NCI-H1092 treated with DMSO at 0.1 percent for 48 hours (cell line): ENCODE measurements at regions not wholly inside any gene's neighbourhood (a gene's known extent, or its start where the extent isn't known, plus 50 kb on each side); places are given as distances from the start of the nearest gene placed in this dataset.

Experiments used
- DNase-seq: peaks from one replicate; lab custom pipeline; 2025; lab: John Stamatoyannopoulos, UW

DNA sequence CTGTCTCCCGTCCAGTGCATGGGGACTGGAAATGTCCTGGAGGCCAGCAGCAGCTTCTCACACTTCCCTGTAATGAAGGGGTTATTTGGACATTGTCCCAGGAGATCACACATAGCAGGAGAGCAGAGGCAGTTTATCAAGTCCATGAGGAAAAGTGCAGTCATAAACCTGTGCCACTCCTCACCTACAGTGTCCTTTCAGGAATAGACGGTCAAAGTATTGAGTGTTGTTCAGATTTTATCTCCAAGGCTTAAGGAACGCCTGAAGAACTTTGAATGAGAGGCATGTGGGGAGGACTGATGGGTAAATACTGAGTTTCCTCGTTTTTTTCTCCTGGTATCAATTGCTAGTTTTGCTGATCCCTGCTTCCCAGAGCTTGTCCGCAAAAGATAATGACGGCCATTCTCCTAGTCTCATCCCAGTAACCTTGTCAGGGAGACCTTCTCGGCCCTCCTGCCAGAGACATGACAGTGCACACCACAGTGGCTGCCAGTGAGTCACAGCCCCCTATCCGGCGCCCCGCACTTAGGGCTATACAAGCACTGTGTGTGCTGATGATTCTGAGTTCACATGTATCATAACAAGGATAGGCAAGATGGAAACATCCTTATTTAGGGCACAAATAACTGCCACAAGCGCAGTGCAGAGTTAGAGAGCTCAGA is 495.5 kb upstream of the MGMT start:
- DNase-seq: no peak

GRCh38 chr10:128972036-128972405 is 495.0 kb upstream of the MGMT start:
- DNase-seq: no peak

DNA sequence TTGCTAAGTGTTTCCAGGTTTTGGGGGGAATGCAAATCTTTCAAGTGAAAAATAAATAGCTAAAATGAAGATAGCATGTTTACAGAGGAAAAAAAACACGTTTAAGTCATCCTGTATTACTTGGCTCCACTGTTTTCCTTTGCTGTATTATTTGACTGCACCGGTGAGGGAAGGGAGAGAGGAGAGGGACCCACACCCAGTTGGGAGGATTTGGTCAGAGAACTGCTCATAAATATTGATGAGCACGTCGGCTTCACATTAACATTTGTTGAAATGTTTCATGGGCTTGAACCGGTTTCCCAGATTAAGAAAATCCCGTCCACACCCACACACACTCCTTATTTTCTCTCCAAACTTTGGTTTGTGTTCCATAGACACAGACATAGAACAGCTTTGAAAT is 493.8 kb upstream of the MGMT start:
- DNase-seq: no peak

DNA sequence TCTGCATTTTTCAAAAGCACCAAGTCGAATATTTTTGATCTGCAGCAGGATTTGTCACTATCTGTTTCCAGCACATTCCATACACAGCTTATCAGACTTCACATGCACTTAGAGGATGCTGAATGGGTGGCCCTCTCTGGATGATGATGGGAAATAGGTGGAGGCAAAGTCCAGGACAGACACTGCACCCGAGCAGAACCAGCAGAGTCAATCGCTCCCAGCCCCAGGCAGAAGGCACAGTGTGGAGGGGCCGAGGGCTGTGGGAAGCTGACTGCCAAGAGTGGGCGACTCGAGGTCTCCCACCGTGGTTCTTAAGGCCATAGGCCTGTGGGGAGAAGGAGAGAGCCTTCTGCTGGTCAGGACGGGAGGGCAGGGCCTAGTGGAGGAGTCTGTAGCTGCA is 490.2 kb upstream of the MGMT start:
- DNase-seq: no peak

GRCh38 chr10:128978211-128978610 is 488.8 kb upstream of the MGMT start:
- no peak for DNase-seq

DNA sequence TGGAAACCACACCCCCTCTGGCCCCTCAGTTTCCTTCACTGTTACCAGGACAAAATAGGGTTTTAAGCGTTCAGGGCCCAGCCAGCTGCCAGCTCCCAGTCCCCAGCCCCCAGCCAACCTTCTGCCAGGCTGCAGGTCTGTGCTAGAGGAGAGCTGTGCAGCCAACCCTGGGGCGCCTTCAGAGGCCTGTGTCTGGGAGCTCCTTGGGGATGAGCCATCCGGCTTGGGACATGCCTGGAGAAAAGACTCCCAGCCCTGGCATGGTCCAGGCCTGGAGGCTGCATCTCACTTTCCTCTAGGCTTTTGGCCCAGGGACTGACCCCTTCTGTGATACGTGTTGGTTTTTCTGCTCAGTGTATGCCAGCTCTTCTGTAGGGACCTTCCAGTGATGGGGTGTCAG is 487.6 kb upstream of the MGMT start:
- DNase-seq: no peak

GRCh38 chr10:128981251-128981650 is 485.8 kb upstream of the MGMT start:
- DNase-seq: no peak

DNA sequence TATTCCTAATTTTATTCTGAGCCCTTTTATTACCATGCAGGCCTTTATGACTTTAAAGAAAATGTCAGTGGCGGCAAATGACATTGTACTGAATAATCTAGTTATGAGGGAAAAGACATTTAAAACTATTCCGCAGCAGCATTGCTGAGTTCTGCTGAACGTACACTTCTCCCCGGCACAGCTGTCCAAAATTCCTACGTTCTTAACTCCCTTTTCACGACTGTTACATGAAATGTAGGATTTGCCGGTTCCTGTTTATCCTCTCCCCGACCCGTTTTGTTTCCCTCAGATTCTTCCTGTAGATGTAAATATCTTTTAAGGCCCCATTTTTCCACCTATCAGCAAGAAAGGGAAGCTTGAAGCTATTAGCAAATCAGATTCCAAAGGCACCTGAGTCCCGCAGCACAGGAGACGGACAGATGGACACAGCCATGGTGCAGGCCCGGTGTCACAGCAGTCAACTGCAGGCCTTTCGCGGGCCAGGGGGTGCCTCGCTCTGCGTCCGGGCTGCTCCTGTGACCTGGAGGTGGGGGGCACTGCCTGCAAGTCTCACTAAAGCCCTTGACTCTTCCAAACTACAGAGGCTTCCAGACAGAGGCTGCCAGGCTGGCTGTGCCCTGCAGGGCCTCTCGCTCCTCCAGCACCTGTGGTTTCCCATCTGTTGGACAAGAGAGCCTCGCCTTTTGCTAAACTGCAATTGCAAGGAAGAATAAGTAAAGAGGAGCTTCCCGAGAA is 485.0 kb upstream of the MGMT start:
- DNase-seq: no peak

DNA sequence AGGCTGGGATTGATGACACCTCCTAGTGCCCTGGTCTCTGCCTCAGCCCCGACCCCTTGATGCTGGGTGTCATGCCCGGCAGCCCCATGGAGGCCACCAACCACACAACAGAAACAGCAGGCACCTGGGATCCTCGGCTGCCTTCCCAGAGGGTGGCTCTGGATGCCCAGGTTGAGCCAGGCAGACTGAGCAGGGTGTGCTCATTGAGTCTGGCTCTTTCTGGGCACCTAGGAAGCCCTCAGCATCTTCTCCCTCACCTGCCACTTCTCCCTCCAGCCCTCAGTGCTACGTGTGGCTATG is 484.5 kb upstream of the MGMT start:
- DNase-seq: no peak

- no peak for DNase-seq
Measured at GRCh38 chr10:128985036-128985435, 482.0 kb upstream of the MGMT start.

DNA sequence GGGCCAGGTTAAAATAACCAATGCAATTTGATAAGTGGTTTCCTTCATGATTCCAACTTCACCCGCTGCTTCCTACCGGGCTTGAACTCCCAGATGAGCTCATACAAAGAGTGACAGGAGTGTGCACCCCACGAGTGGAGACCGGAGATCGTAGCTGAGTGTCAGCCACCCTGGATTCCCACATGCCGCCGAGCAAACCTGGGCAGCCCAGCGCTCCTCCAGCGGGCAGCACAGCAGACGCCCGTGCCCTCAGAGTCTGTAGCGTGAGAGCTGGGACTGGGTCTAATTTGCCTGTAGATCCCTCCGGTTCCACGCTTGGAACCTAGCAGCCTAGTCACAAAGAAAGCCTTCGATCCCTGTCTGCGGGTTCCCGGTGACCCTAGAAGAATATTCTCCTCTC is 476.1 kb upstream of the MGMT start:
- DNase-seq: no peak

DNA sequence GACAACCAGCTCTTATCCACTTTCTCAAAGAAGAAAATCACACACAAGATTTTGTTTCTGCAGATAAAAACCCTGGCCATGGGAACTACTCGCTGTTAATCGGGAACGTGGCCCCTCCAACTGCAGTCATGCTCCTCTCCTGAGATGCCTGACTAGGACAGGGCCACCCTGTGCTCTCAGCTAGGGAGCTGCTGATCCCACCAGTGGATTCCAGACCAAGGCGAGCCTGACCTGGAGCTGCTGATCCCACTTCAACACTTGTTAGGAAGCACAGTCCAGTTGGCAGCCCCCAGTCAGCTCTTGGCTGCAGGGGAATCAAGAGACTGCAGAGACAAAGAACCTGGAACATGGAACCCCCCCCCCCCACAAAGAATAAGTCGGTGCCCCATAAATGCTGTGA is 474.3 kb upstream of the MGMT start:
- DNase-seq: no peak

DNA sequence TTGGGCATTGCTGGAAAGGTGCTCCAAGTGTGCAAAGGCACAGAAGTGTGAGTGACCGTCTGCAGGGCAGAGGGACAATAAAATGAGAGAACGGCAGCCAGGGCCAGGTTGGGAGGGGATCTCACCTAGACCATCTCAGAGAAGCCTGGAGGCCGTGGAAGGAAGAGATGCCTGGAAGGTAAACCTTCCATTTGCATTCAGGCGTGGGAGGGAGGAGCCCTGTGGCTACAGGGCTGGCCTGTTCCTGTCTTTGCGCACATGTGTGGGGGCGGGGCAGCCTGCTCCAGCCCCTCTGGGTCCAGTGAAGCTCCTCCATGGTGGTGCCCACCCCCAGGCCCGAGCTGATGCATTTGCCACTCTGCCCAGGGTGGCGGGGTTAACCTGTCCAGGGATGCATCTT is 473.6 kb upstream of the MGMT start:
- DNase-seq: no peak

- DNase-seq: no peak
Measured at GRCh38 chr10:128993911-128994538, 473.0 kb upstream of the MGMT start.

DNA sequence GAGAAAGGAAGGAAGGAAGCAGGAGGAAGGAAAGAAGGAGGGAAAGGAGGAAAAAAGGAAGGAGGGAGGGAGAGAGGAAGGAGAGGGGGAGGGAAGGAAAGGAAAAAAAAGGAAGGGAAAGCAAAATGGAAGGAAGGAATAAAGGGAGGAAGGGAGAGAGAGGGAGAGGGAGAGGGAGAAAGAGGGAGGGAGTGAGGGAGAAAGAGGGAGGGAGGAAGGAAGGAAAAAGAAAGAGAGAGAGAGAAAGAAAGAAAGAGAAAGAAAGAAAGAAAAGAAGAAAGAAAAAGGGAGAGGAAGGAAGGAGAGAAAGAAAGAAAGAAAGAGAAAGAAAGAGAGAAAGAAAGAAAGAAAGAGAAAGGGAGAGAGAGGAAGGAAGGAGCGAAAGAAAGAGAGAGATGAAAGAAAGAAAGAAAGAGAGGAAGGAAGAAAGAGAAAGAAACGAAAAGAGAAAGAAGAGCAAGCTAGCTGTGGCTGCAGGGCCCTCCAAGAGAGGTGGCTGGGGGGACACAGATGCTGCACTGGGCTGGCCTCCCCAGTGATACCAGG is 472.4 kb upstream of the MGMT start:
- no peak for DNase-seq

GRCh38 chr10:128995676-128996075 is 471.4 kb upstream of the MGMT start:
- no peak for DNase-seq

GRCh38 chr10:128996092-128996491 is 470.9 kb upstream of the MGMT start:
- no peak for DNase-seq

- DNase-seq: no peak
Measured at GRCh38 chr10:128998101-128998805, 468.8 kb upstream of the MGMT start.

DNA sequence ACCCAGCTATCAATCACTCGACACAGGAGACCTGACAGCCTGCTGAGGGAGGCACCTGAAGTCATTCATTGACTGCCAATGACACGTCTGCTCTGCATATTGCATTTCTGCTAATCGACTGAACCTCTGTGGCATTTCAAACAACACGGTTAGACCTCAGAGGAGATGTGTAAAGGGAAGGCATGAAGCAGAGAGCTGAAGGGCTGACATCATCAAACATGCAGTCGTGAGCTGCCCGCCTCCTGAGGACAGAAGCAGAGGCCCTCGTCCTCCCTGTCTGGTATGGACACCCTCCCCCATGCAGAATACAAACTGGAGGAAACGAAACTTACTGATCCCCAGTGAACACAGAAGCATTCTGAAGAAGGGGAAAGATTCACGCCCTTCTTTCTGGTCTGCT is 462.6 kb upstream of the MGMT start:
- DNase-seq: no peak

- DNase-seq: no peak
Measured at GRCh38 chr10:129005080-129005479, 462.0 kb upstream of the MGMT start.

GRCh38 chr10:129005804-129006203 is 461.2 kb upstream of the MGMT start:
- DNase-seq: no peak

DNA sequence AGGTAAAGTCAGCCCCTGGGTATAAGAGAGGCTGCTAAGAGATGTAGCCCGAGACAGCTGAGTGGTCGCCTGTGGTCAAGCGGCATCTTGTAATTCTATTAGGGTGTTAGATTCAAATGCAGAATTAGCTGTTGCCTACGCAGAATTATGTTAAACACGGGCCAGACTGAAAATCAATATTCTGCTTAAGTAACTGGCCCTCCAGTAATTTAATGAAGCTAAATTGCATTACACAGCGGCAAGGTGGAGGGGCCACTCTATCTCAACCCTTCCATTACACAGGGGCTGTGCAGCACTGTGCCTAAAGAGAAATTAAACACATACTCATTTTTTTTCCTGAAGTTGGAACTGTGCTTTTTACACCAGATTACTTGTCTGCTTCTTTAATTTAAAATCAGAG is 448.5 kb upstream of the MGMT start:
- no peak for DNase-seq
